Epithelial cell of esophagus (primary cell): ENCODE measurements at regions not wholly inside any gene's neighbourhood (a gene's known extent, or its start where the extent isn't known, plus 50 kb on each side); places are given as distances from the start of the nearest gene placed in this dataset.
A peak's percentile ranks its signal among the peaks of the same experiment; 100 is the strongest.

ENCODE experiments used
- DNase-seq: peaks from one replicate; pipeline ENCODE4 v3.0.0; 2010; ENCODE audit warnings: low read depth
- H3K4me3 ChIP-seq: 2 replicates; pipeline ENCODE4 v1.5.1; 2011; ENCODE audit warnings: mild to moderate bottlenecking, low read length, control low read depth
- CTCF ChIP-seq: IDR thresholded peaks from 2 replicates; pipeline ENCODE4 v1.5.1; 2011; ENCODE audit warnings: low read depth, mild to moderate bottlenecking, low read length, control low read depth, inconsistent platforms; ENCODE audit not compliant: insufficient read depth; ENCODE audit errors: missing control alignments

GRCh38 chr12:61871485-61871810 lies 388.8 kb upstream of the USP15 start:
- TF ChIP-seq CTCF = no peak
- DNase-seq = no peak
- H3K4me3 ChIP-seq = no peak overlapping the region

- H3K4me3 ChIP-seq = no peak overlapping the region
- no peak for TF ChIP-seq CTCF
- DNase-seq = no peak
Measured at GRCh38 chr12:61879229-61879628, 381.0 kb upstream of the USP15 start.

DNA sequence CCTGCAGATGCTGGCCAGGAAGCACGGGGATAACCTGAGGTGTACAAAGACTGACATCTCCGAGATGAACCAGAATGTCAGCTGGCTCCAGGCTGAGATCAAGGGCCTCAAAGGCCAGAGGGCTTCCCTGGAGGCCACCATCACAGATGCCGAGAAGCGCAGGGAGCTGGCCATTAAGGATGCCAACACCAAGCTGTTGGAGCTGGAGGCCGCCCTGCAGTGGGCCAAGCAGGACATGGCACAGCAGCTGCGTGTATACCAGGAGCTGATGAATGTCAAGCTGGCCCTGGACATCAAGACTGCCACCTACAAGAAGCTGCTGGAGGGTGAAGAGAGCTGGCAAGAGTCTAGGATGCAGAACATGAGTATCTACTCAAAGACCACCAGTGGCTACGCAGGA lies 380.0 kb upstream of the USP15 start:
- no peak overlapping the region for H3K4me3 ChIP-seq
- TF ChIP-seq CTCF = no peak
- DNase-seq = no peak

GRCh38 chr12:61891632-61892031 lies 368.6 kb upstream of the USP15 start:
- TF ChIP-seq CTCF = no peak
- H3K4me3 ChIP-seq = no peak overlapping the region
- peak; percentile 1 for DNase-seq

- no peak overlapping the region for H3K4me3 ChIP-seq
- TF ChIP-seq CTCF = no peak
- DNase-seq = no peak
Measured at GRCh38 chr12:61894168-61894567, 366.0 kb upstream of the USP15 start.

DNA sequence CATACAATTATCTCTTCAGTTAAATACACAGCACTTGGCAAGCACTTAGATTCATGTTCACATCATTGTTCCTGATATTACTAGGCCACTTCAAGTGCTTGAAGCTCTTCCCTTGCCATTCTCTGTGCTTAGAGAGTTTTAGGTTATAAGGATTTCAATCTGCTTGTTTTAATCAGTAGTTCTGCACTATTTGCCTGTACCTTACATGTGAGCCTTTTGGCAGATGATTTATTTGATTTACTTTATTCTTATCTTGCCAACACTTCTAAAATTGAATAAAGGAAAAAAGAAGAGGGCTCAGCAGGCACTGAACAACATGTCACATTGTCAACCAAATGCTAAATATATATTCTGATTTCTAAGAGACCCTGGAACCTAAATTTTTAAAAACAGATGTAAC lies 363.8 kb upstream of the USP15 start:
- TF ChIP-seq CTCF = no peak
- no peak overlapping the region for H3K4me3 ChIP-seq
- no peak for DNase-seq

DNA sequence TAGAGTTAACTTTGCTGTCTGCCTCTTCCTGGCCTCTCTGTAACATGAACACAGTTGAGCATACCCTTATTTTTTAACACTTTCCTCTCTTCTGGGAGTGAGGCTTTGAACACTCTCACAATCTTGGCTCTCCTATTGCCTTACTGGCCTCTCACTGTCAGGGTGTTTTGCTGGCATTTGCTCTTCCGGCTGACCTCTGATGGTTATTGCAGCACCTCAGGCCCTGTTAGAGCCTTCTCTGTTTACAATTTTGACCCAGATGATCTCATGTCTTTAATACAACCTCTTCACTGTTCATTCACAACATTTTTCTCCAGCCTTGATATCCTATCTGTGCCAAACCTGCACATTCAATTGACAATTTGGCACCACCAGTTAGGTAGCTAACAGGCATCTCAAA lies 357.8 kb upstream of the USP15 start:
- H3K4me3 ChIP-seq = no peak overlapping the region
- no peak for DNase-seq
- TF ChIP-seq CTCF = no peak
